Muscle of back (tissue), 3 donors: ENCODE measurements at regions not wholly inside any gene's neighbourhood (a gene's known extent, or its start where the extent isn't known, plus 50 kb on each side); places are given as distances from the start of the nearest gene placed in this dataset.
"Not testable (repeated sequence)": the region's sequence is repeated elsewhere in the genome, so short reads cannot be mapped to it uniquely, and the experiment has no call there.

Experiments
- DNase-seq, 3 donors: peaks; one replicate each; pipeline versions ENCODE4 v3.0.0 to v3.0.0-alpha.2; 2013

- DNase-seq = no peak
Observed at GRCh38 chr13:23067129-23067528, 113.7 kb upstream of the SGCG start.

GRCh38 chr13:23069566-23069965 lies 111.2 kb upstream of the SGCG start:
- DNase-seq = peak in 1 of 3 donors; percentile 46

- peak in 1 of 3 donors; percentile 6 for DNase-seq
Observed at GRCh38 chr13:23074075-23074828, 106.5 kb upstream of the SGCG start.

GRCh38 chr13:23081220-23081619 lies 99.6 kb upstream of the SGCG start:
- DNase-seq = no peak

- no peak for DNase-seq
Observed at GRCh38 chr13:23081901-23082300, 98.9 kb upstream of the SGCG start.

- DNase-seq = no peak
Observed at GRCh38 chr13:23086968-23087623, 93.7 kb upstream of the SGCG start.

- DNase-seq = no peak
Observed at GRCh38 chr13:23087880-23088279, 92.9 kb upstream of the SGCG start.

- no peak for DNase-seq
Observed at GRCh38 chr13:23098161-23098907, 82.4 kb upstream of the SGCG start.

- DNase-seq = peak in 2 of 3 donors; percentile 7 to 9
Observed at GRCh38 chr13:23105051-23105450, 75.7 kb upstream of the SGCG start.

- DNase-seq = no peak
Observed at GRCh38 chr13:23107665-23108064, 73.1 kb upstream of the SGCG start.

- DNase-seq = no peak
Observed at GRCh38 chr13:23119131-23119530, 61.6 kb upstream of the SGCG start.

- DNase-seq = not testable (repeated sequence)
Observed at GRCh38 chr13:23127540-23127939, 53.2 kb upstream of the SGCG start.

GRCh38 chr13:23129331-23129730 lies 51.4 kb upstream of the SGCG start:
- DNase-seq = peak in 1 of 3 donors; percentile 9
